AG08395 (cell line): ENCODE measurements at regions not wholly inside any gene's neighbourhood (a gene's known extent, or its start where the extent isn't known, plus 50 kb on each side); places are given as distances from the start of the nearest gene placed in this dataset.
"Not testable (repeated sequence)": the region's sequence is repeated elsewhere in the genome, so short reads cannot be mapped to it uniquely, and the experiment has no call there.

Source experiments
- DNase-seq: peaks from one replicate; pipeline ENCODE4 v3.0.0; 2012; ENCODE audit warnings: mixed read lengths, low spot score

DNA sequence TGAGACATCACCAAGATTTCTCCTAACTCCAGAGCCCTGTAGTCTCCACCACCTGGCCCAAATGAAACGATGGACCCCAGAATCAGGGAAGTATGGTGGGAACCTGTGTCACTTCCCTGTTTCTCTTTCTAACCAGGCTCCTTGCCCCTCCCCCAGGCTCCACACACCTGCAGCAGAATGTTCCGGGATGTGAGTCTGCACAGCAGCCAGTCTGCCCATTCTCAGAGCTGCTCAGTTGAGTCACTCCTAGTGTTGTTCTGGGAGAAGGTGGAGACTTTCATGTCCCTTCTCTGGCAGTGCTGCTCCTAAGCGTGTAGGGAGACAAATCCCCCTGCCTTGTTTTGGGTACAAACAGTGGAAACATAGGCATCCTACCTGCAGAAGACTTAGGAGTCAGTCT is 76.0 kb upstream of the XPA start:
- peak; percentile 21 for DNase-seq

DNA sequence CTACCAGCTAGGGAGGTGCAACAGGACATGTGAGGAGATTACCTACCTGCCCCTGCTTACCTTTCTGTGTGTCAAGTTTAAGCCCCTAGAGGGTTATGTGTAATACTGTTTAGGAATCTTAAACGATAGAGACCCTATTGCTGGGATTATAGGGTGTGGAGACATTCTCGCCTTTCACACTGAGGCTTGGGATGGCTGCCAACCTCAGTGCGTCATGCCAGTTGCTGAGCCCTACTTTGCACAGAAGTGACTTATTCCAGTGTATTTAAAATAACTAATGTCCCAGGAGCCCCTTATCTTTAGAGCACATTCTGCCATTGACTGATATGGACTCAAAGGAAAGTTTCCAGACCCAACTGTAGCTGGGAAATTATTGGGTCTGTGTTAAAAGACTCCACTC is 76.6 kb upstream of the XPA start:
- DNase-seq, result peak; percentile 66

- no peak for DNase-seq
These were observed 77.5 kb upstream of the XPA start for GRCh38 chr9:97774673-97775072.

DNA sequence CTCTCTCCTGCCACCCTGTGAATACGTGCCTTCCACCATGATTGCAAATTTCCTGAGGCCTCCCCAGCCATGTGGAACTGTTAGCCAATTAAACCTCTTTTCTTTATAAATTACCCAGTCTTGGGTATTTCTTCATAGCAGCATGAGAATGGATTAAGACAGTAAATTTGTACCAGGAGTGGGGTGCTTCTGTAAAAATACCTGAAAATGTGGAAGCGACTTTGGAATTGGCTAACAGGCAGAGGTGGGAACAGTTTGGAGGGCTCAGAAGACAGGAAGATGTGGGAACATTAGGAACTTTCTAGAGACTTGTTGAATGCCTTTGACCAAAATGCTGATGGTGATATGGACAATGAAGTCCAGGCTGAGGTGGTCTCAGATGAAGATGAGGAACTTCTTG is 74.3 kb upstream of the FOXE1 start:
- not testable (repeated sequence) for DNase-seq

DNA sequence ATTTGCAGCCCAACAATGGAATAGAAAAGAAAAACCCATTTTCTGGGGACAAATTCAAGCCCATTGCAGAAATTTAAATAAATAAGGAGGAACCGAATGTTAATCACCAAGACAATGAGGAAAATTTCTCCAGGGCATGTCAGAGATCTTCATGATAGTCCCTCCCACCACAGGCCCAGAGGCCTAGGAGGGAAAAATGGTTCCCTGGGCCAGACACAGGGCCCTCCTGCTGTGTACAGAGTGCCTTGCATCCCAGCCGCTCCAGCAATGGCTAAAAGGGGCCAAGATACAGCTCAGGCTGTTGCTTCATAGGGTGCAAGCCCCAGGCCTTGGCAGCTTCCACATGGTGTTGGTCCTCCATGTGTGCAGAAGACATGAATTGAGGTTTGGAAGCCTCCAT is 73.4 kb upstream of the FOXE1 start:
- no peak for DNase-seq

DNA sequence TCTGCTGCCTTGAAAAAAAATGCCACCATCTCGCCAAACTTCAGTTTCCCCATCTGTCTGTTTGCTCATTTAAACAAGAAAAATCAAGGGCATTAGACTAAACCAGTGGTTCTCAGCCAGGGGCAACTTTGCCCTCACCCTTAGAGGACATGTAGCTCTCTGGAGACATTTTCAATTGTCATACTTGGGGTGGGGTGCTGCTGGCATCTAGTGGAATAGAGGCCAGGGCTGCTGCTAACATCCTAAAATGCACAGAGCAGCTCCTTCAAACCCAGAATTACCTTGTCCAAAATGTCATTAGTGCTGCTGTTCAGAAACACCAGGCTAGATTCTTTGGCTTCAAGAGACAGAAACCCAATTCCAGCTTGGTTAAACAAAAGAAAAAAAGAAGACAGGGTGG is 71.1 kb upstream of the FOXE1 start:
- no peak for DNase-seq

DNA sequence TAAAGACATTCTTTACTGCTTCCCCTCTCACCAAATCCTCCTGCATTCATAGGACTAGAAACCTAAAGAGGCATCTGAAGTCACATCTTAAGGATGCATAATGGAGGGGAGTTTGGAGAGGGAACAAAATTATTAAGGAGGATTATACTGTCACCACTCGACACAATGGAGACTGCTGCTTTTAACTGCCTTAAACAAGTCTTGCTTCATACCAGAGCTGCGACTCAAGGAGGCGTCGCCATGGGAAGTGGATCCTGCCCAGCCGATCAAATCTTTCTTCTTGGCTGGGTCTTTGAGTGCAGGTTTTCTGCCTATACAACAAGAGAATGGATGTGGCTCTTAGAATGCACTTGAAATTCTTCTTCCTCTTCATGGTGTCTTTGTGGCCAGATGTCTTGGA is 66.7 kb upstream of the FOXE1 start:
- DNase-seq, result peak; percentile 52

- no peak for DNase-seq
These were observed 65.5 kb upstream of the FOXE1 start for GRCh38 chr9:97787551-97787950.

GRCh38 chr9:97788763-97789663 is 64.0 kb upstream of the FOXE1 start:
- no peak for DNase-seq

GRCh38 chr9:97790542-97790941 is 62.5 kb upstream of the FOXE1 start:
- DNase-seq, result no peak

DNA sequence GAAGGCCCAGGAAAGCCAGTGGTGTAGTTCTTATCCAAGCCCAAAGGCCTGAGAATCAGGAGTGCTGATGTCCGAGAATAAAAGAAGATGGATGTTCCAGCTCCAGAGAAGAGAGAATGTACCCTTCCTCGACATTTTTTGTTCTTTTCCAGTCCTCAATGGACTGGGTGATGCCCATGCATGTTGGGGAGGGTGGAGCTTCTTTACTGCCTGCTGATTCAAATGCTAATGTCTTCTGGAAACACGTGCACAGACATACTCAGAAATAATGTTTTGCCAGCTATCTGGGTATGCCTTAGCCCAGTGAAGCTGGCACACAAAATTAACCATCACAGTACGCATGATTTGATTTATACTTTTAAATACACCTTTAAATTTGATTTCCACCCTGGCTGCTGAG is 61.5 kb upstream of the FOXE1 start:
- DNase-seq, result no peak

GRCh38 chr9:97793067-97793466 is 60.0 kb upstream of the FOXE1 start:
- DNase-seq, result no peak

DNA sequence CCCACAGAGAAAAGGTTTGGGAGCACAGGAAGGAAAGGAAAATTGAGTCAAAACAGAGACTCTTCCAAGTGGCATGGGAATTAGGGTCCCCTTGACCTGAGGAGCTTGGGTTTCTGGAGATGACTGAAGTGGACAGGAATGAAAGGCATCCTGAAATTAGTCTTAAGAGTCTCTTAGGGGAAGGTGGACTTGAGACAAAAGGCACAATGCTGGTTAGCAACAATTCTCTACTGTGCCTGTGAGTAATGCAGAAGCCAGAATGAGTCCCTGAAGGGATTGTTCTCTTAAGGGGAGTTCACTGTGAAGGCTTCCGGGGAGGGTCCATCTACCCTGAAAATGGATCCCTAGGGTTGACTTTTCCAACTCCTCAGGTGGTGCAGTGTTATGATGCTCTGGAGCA is 58.4 kb upstream of the FOXE1 start:
- DNase-seq, result no peak

DNA sequence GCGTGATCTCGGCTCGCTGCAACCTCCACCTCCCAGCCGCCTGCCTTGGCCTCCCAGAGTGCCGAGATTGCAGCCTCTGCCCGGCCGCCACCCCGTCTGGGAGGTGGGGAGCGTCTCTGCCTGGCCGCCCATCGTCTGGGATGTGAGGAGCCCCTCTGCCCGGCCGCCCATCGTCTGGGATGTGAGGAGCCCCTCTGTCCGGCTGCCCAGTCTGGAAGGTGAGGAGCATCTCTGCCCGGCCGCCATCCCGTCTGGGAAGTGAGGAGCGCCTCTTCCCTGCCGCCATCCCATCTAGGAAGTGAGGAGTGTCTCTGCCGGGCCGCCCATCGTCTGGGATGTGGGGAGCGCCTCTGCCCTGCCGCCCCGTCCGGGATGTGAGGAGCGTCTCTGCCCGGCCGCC is 56.9 kb upstream of the FOXE1 start:
- DNase-seq, result not testable (repeated sequence)

- DNase-seq, result no peak
These were observed 51.8 kb upstream of the FOXE1 start for GRCh38 chr9:97801180-97801579.

GRCh38 chr9:97802276-97802675 is 50.8 kb upstream of the FOXE1 start:
- peak; percentile 65 for DNase-seq

GRCh38 chr9:97803167-97804058 is 49.6 kb upstream of the FOXE1 start:
- peak; percentile 85 for DNase-seq
